PC-3 (cell line): ENCODE measurements at regions not wholly inside any gene's neighbourhood (a gene's known extent, or its start where the extent isn't known, plus 50 kb on each side); places are given as distances from the start of the nearest gene placed in this dataset.
"Not testable (repeated sequence)": the region's sequence is repeated elsewhere in the genome, so short reads cannot be mapped to it uniquely, and the experiment has no call there.

Experiments used
- ATAC-seq: fragments of 200-7000 bp; cut with Tn5 transposase; 2 replicates; pipeline ENCODE4 v1.9.1; 2020; ENCODE audit warnings: mild to moderate bottlenecking, moderate library complexity
- BruUV-seq: library from RNA; stranded (reverse); fragments of 400-500 nt; replicated peaks from 2 replicates; lab custom pipeline; 2021; lab: Mats Ljungman, UMichigan
- CTCF ChIA-PET: fragments of 300-600 bp; sonication (Branson Sonifier 250); formaldehyde crosslinking; loops from one replicate; lab custom pipeline; 2022; ENCODE audit warnings: antibody characterized with exemption; lab: Charles Lee
- POLR2A ChIA-PET: fragments of 300-600 bp; sonication (Branson Sonifier 250); formaldehyde crosslinking; loops from one replicate; lab custom pipeline; 2022; ENCODE audit warnings: antibody characterized with exemption; ENCODE audit not compliant: unreplicated experiment; lab: Charles Lee
- DNase-seq: peaks from one replicate; pipeline ENCODE4 v3.0.0-alpha.2; 2015
- H2AFZ ChIP-seq: fragments of 300-600 bp; sonication (generic); 2 replicates; pipeline ENCODE4 v1.6.0; 2016; ENCODE audit warnings: antibody characterized with exemption, low read length
- H3F3A ChIP-seq: fragments of 300-600 bp; sonication (generic); one replicate; pipeline ENCODE4 v1.6.0; 2017; ENCODE audit warnings: antibody characterized with exemption, low read length, control low read depth, mild to moderate bottlenecking; ENCODE audit not compliant: unreplicated experiment
- H3K27ac ChIP-seq: fragments of 300-600 bp; sonication (generic); 2 replicates; pipeline ENCODE4 v1.5.1; 2016; ENCODE audit warnings: mild to moderate bottlenecking, low read length
- H3K27me3 ChIP-seq: fragments of 300-600 bp; sonication (generic); 2 replicates; pipeline ENCODE4 v1.6.1; 2016; ENCODE audit warnings: low read length, mixed read lengths
- H3K36me3 ChIP-seq: fragments of 300-600 bp; sonication (generic); 2 replicates; pipeline ENCODE4 v1.6.1; 2016; ENCODE audit warnings: low read depth, mixed run types, low read length, mixed read lengths
- H3K4me1 ChIP-seq: fragments of 300-600 bp; sonication (generic); 2 replicates; pipeline ENCODE4 v1.5.1; 2016; ENCODE audit warnings: low read length; ENCODE audit not compliant: insufficient read depth
- H3K4me2 ChIP-seq: fragments of 300-600 bp; sonication (generic); 2 replicates; pipeline ENCODE4 v1.6.0; 2016; ENCODE audit warnings: low read length
- H3K4me3 ChIP-seq: fragments of 300-600 bp; sonication (generic); 2 replicates; pipeline ENCODE4 v1.5.1; 2016; ENCODE audit warnings: mild to moderate bottlenecking, low read length, mixed read lengths
- H3K79me2 ChIP-seq: fragments of 300-600 bp; sonication (generic); 2 replicates; pipeline ENCODE4 v1.6.1; 2017; ENCODE audit warnings: low read length, mixed read lengths
- H3K9ac ChIP-seq: fragments of 300-600 bp; sonication (generic); 2 replicates; pipeline ENCODE4 v1.6.0; 2016; ENCODE audit warnings: mild to moderate bottlenecking, low read length
- H3K9me2 ChIP-seq: fragments of 300-600 bp; sonication (generic); replicated peaks from 2 replicates; pipeline ENCODE4 v1.6.1; 2016; ENCODE audit warnings: mixed run types, low read length, mixed read lengths
- H3K9me3 ChIP-seq: fragments of 300-600 bp; sonication (generic); 2 replicates; pipeline ENCODE4 v1.6.1; 2016; ENCODE audit warnings: low read length, mixed read lengths
- H4K20me1 ChIP-seq: fragments of 300-600 bp; sonication (generic); 2 replicates; pipeline ENCODE4 v1.6.1; 2016; ENCODE audit warnings: low read length, mixed read lengths
- EZH2 ChIP-seq: fragments of 300-600 bp; sonication (generic); IDR thresholded peaks from one replicate; pipeline ENCODE4 v1.6.1; 2017; ENCODE audit warnings: antibody characterized with exemption, mild to moderate bottlenecking, low read length; ENCODE audit not compliant: unreplicated experiment
- EZH2phosphoT487 ChIP-seq: fragments of 300-600 bp; sonication (generic); IDR thresholded peaks from 2 replicates; pipeline ENCODE4 v1.6.1; 2018; ENCODE audit warnings: mild to moderate bottlenecking, antibody characterized with exemption, low read length, borderline replicate concordance
- intact Hi-C: fragments of 100-400 bp; cut with micrococcal nuclease; formaldehyde crosslinking; loops from 2 replicates; pipeline ENCODE4 v1.9.0; 2023
- TF ChIP-seq, protein P1 (sequence below): fragments of 300-600 bp; sonication (generic); conservative IDR thresholded peaks from 2 replicates; pipeline ENCODE4 v1.5.1; 2017; ENCODE audit warnings: antibody characterized with exemption, low read depth, mild to moderate bottlenecking, low read length

DNA sequence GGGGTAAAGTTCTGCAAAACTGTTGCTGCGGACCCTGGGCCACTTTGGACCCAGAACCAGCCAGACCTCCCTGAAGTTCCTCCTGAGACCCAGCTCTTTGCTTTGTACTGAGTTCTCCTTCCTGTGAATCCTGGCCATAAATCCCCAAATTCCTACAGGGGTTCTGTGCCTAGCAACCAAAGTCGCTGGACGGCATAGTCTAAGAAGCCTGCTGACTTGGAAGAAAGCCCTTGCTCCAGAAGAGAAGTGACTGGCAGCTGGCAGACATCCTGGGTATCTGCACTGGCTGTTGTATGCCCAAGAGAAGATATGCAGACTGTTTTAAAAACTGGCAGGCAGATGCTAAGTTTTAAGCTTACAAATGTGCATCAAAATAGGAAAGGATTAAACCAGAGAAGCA, 99.9 kb upstream of the SLC24A4 start:
- Histone ChIP-seq H4K20me1 (no peaks in the 10 kb centered on the region), H3K36me3 (no peaks in the 10 kb centered on the region)

DNA sequence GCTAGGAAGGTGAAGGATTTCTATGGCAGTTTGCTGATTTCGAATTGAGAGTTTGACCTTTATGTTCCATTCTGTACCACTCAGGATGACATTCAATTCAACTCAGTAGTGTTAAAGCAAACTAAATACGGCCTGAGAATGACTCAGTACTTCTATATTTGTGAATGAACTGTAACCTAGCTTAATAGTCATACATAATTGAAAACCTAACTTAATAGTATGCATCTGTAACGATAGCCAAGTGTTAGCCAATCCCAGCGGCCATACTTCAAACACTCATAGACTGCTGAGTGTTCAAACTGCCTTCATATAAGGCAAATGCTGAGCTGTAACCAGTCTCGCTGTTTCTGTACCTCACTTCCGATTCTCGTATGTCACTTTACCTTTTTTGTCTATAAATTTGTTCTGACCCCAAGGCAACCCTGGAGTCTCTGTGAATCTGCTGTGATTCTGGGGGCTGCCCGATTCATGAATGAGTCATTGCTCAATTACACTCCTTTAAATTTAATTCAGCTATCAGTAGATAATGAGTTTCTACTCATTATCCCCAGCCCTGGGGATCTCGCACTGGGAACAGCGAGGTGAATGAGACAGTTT, 98.5 kb upstream of the SLC24A4 start:
- H3K27me3 ChIP-seq: no peaks in the 10 kb centered on the region
- ChIA-PET CTCF (no interaction called here), POLR2A (no interaction called here)
- no peak overlapping the region for H2AFZ ChIP-seq
- no peak for ATAC-seq
- H3K4me2 ChIP-seq: no peak overlapping the region
- no peaks in the 10 kb centered on the region for H3K9me3 ChIP-seq
- no peaks in the 10 kb centered on the region for H3K9me2 ChIP-seq
- no peak overlapping the region for H3K9ac ChIP-seq
- no peaks in the 10 kb centered on the region for H3K79me2 ChIP-seq
- H3K4me1 ChIP-seq: no peaks in the 10 kb centered on the region
- no peak overlapping the region for H3K27ac ChIP-seq
- TF ChIP-seq EZH2 (no peak), EZH2phosphoT487 (no peak)
- TF ChIP-seq, protein P1, sequence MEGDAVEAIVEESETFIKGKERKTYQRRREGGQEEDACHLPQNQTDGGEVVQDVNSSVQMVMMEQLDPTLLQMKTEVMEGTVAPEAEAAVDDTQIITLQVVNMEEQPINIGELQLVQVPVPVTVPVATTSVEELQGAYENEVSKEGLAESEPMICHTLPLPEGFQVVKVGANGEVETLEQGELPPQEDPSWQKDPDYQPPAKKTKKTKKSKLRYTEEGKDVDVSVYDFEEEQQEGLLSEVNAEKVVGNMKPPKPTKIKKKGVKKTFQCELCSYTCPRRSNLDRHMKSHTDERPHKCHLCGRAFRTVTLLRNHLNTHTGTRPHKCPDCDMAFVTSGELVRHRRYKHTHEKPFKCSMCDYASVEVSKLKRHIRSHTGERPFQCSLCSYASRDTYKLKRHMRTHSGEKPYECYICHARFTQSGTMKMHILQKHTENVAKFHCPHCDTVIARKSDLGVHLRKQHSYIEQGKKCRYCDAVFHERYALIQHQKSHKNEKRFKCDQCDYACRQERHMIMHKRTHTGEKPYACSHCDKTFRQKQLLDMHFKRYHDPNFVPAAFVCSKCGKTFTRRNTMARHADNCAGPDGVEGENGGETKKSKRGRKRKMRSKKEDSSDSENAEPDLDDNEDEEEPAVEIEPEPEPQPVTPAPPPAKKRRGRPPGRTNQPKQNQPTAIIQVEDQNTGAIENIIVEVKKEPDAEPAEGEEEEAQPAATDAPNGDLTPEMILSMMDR: no peak
- no peaks in the 10 kb centered on the region for H3F3A ChIP-seq
- no TSS peak for BruUV-seq
- peak; percentile 51 for DNase-seq
- intact Hi-C loops: no loop called here
- no peak overlapping the region for H3K4me3 ChIP-seq
- no peaks in the 10 kb centered on the region for H3K36me3 ChIP-seq
- H4K20me1 ChIP-seq: no peaks in the 10 kb centered on the region

More for the DNA sequence above, 99.9 kb upstream of the SLC24A4 start:
- Histone ChIP-seq H3K27me3 (peaks cover 7% of the 10 kb centered on the region), H3K4me2 (no peak overlapping the region), H3K4me3 (no peak overlapping the region), H2AFZ (no peak overlapping the region), H3K79me2 (no peaks in the 10 kb centered on the region), H3F3A (no peaks in the 10 kb centered on the region), H3K27ac (no peak overlapping the region), H3K9me2 (no peaks in the 10 kb centered on the region), H3K4me1 (no peaks in the 10 kb centered on the region), H3K9ac (no peak overlapping the region), H3K9me3 (no peaks in the 10 kb centered on the region)
- TF ChIP-seq EZH2 (no peak), EZH2phosphoT487 (no peak)
- TF ChIP-seq, protein P1: no peak
- CTCF ChIA-PET: no interaction called here
- intact Hi-C loops: no loop called here
- ATAC-seq (no peak), DNase-seq (no peak)
- POLR2A ChIA-PET: no interaction called here
- no TSS peak for BruUV-seq

DNA sequence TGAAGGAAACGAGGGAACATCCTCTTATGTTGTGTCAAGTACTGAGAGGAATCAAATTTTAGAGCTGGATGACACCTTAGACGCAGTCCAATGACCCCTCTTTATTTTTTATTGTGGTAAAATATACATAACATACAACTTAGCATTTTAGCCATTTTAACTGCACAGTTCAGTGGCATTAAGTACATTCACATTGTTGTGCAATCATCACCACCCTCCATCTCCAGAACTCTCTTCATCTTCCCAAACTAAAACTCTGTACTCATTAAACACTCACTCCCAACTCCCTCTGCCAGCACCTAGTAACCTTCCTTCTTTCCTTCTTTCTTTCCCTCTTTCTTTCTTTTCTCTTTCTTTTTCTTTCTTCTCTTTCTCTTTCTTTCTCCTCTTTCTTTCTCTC, 97.2 kb upstream of the SLC24A4 start:
- TF ChIP-seq EZH2 (no peak), EZH2phosphoT487 (no peak)
- TF ChIP-seq, protein P1: no peak
- intact Hi-C loops: no loop called here
- H4K20me1 ChIP-seq: no peaks in the 10 kb centered on the region
- H3K4me2 ChIP-seq: no peak overlapping the region
- ChIA-PET CTCF (no interaction called here), POLR2A (no interaction called here)
- BruUV-seq: no TSS peak
- H3K4me3 ChIP-seq: no peak overlapping the region
- no peak overlapping the region for H3K9ac ChIP-seq
- no peaks in the 10 kb centered on the region for H3K79me2 ChIP-seq
- no peaks in the 10 kb centered on the region for H3K27me3 ChIP-seq
- H2AFZ ChIP-seq: no peak overlapping the region
- H3K36me3 ChIP-seq: no peaks in the 10 kb centered on the region
- no peak overlapping the region for H3K27ac ChIP-seq
- H3F3A ChIP-seq: no peaks in the 10 kb centered on the region
- H3K9me3 ChIP-seq: no peaks in the 10 kb centered on the region
- H3K4me1 ChIP-seq: no peaks in the 10 kb centered on the region
- no peaks in the 10 kb centered on the region for H3K9me2 ChIP-seq
- DNase-seq: no peak
- no peak for ATAC-seq

DNA sequence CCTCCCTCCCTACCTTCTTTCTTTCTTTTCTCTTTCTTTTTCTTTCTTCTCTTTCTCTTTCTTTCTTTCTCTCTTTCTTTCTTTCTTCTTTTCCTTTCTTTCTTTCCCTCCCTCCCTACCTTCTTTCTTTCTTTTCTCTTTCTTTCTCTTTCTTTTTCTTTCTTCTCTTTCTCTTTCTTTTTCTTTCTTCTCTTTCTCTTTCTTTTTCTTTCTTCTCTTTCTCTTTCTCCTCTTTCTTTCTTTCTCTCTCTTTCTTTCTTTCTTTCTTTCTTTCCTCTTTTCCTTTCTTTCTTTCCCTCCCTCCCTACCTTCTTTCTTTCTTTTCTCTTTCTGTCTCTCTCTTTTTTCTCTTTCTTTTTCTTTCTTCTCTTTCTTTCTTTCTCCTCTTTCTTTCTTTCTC, 96.8 kb upstream of the SLC24A4 start:
- H3K9me2 ChIP-seq, ATAC-seq, CTCF ChIA-PET: not testable (repeated sequence)

More for the DNA sequence above, 96.8 kb upstream of the SLC24A4 start:
- H3K4me2 ChIP-seq, DNase-seq, H4K20me1 ChIP-seq, H3K27ac ChIP-seq, POLR2A ChIA-PET, intact Hi-C loops, H3K4me3 ChIP-seq, H2AFZ ChIP-seq, H3K9me3 ChIP-seq, H3F3A ChIP-seq, H3K36me3 ChIP-seq, H3K27me3 ChIP-seq, BruUV-seq, H3K79me2 ChIP-seq, H3K9ac ChIP-seq, H3K4me1 ChIP-seq: not testable (repeated sequence)
